ENCODE measurements at regions not wholly inside any gene's neighbourhood (a gene's known extent, or its start where the extent isn't known, plus 50 kb on each side); places are given as distances from the start of the nearest gene placed in this dataset.

DNA sequence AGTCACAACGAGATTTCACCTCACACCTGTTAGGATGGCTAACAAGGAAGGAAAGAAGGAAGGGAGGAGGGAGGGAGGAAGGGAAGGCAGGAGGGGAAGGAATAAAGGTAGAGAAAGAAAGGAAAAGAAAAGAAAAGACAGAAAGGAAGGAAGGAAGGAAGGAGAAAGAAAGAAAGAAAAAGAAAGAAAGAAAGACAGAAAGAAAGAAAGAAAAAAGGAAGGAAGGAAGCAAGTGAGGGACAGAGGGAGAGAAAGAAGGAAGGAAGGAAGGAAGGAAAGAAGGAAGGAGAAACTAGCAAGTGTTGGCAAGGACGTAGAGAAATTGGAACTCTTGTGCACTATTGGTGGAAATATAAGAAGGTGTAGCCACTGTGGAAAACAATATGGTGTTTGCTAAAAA is 52.2 kb downstream of the CCDC185 start:
- no peak for DNase-seq (ENCODE audit: low read depth)

GRCh38 chr1:223453902-223454301 is 60.7 kb downstream of the CCDC185 start:
- DNase-seq (ENCODE audit: low read depth), result no peak

DNA sequence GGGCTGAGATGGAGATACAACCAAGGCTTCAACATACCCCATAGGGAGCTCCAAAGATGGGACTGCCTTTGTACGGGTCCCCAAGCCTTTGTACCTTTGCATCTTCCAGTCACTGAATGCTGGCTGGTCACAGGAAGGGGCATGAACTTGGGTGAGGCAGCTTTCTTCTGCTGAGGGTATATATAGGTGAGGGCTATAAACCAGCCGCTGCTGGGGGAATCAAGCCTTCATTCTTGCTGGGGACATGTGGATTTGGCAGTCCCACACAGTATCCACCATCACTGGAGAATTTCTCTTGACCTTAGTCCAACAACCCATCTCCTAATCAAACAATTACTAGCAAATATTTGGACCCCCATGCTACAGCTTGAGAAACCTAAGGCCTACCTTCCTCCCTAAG is 61.7 kb downstream of the CCDC185 start:
- no peak for DNase-seq (ENCODE audit: low read depth)

DNA sequence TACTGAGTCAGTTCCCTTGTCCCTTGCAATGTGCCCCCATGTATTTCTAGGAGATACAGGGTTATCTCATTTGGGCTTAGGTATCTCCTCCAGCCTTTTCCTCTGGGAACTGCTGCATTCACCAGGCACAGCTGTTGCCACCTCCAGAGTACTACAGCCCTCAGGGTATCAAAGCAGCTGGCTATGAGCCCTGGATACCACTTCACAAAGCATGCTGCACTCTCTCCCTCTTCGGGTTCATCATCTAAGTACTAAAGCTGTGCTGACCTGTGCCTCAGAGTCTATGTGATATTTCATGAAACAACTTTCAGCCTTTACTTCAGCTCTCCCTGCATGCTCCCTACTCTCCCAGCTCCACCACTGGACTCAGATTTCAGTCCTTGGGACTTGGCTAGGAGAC is 62.3 kb downstream of the CCDC185 start:
- DNase-seq (ENCODE audit: low read depth), result no peak

DNA sequence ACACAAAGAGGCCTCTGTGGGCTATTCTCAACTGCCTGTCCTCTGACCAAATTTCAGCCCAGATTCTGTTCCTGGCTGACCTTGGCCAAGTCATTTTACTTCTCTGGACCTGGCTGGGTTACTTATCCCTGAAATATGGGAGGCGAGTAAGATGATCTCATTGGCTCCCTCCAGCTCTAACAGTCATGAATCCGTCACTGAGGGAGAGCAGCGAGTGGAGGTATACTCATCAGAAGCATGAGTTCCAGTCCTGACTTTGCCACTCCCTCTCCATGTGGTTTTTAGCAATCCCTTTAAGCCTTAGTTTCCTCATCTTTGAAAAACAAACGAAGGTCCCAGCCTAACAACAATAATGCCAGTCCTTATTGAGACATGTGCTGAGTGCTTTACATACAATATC is 63.5 kb downstream of the CCDC185 start:
- DNase-seq (ENCODE audit: low read depth), result no peak

GRCh38 chr1:223460566-223461189 is 67.5 kb downstream of the CCDC185 start:
- DNase-seq (ENCODE audit: low read depth), result no peak

- no peak for DNase-seq (ENCODE audit: low read depth)
Measured at GRCh38 chr1:223462047-223462630, 68.9 kb downstream of the CCDC185 start.

GRCh38 chr1:223462866-223463404 is 69.7 kb downstream of the CCDC185 start:
- DNase-seq (ENCODE audit: low read depth), result no peak

- no peak for DNase-seq (ENCODE audit: low read depth)
Measured at GRCh38 chr1:223466151-223466550, 72.9 kb downstream of the CCDC185 start.

DNA sequence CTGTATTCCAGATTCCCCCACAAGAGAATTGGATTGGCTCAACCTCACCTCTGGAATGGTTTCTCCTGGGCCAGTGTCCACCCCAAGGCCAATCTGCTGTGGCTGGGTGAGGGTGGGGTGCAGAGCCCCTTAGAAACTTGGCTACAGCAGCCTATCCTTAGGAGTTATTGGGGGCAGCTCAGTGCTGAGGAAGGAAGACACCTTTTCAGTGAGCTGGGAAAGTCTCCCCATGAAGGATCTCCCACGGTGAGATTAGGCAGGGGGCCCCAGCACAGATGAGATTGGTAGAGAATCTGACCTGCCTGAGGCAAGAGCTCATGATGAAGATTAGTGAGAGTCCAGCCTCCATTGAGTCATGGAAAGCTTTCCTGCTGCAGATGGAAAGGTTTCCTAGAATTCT is 78.4 kb downstream of the CCDC185 start:
- no peak for DNase-seq (ENCODE audit: low read depth)

GRCh38 chr1:223472057-223472456 is 78.8 kb downstream of the CCDC185 start:
- DNase-seq (ENCODE audit: low read depth), result no peak

DNA sequence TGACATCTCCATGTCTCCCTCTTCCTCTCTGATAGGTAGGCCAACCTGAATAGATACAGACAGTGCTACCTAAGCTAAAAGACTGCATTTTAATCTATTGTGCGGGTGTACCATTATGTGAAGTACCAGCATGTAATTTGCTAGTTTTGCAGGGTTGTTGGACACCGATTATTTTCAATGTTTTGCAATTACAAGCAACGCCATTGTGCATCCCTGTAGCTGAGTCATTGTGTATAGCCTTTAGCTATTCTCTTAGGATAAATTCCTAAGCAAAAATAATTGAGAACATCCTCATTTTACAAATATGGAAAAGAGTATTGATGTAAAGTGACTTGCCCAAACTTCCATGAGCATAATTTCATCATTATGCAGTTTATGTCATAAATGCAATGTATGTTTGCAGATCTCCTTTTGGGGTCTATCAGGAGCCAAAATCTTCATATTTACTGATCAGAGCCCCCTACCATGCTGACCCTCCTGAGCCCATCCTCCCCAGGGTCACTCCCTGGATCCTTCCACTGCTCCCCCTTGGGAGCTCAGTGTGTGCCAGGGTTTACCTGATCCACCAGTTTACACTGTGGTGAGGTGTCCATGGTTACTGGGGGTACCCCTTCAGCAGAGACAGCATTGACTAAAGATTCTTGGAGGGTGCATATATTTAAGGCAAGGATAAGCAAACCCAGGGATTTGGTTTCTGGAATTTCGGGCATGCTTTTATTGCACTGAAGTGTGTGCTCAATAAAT is 80.6 kb downstream of the CCDC185 start:
- DNase-seq (ENCODE audit: low read depth), result no peak

DNA sequence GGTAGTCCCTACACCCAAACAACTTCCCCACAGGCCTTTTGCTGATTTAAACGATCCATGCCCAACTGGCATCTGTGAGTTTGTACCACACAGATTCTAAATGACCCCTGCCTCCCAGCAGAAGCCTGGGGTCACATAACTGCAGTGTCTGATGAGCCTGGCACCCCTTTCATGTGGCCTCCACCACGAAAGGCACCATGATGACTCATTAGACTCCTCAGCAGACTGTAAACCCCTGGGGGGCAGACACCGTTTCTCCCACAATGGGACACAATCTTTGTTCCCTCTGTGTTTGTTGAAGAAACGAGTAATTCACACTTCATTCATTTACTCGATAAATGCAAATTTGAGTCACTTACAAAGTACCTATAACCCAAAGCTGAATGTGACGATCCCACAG is 81.6 kb downstream of the CCDC185 start:
- peak; percentile 7 for DNase-seq (ENCODE audit: low read depth)

DNA sequence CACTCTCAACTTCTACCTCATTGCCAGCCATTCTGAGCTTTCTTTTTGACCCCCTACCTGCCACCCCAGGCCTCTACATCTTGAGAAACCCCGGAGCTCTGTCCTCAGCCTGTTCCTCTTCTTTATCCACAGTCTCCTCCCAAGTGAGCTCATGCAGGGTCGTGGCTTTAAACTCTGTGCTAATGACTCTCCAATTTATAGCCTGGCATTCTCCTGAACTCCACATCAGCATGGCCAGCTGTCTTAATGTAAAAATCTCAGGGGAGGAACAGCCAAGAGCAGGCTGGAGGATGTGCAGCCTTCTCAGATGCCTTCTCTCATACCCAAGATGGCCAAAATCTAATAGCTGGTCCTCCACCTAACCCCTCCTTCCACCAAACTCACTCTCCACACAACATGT is 84.2 kb downstream of the CCDC185 start:
- DNase-seq (ENCODE audit: low read depth), result no peak

DNA sequence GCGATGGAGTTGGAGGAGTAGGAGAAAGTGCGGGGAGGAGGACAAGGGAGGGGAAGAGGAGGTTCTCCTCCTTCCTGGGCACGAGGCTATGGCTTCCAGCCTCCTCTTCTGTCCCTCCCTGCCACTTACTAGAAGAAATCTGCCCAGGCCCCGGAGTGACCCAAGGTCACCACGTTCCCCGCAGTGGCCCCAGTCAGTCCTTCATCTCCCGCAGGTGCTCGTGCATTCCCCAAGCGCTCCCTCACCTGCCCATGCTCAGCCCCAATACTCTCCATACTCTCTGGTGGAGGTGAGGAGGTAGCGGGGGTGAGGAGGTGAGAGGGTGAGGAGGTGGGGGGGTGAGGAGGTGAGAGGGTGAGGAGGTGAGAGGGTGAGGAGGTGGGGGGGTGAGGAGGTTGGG is 85.4 kb downstream of the CCDC185 start:
- no peak for DNase-seq (ENCODE audit: low read depth)

DNA sequence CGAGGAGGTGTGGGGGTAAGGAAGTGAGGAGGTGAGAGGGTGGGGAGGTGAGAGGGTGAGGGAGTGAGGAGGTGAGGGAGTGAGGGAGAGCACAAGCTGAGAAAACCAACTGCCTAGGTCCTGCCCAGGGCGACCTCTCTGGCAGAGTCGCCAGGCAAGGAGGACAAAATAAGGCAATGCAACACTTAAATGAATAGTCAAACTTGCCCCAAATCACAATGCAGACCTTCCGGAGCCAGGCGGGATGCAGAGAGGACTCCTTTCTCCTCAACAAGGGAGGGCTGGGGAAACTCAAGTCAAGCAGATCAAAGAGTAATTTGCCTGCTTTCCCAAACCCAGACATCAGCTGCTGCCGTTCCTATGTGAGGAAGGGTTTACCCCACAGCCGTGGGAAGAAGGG is 86.0 kb downstream of the CCDC185 start:
- no peak for DNase-seq (ENCODE audit: low read depth)

- no peak for DNase-seq (ENCODE audit: low read depth)
Measured at GRCh38 chr1:223479718-223480425, 86.7 kb downstream of the CCDC185 start.

DNA sequence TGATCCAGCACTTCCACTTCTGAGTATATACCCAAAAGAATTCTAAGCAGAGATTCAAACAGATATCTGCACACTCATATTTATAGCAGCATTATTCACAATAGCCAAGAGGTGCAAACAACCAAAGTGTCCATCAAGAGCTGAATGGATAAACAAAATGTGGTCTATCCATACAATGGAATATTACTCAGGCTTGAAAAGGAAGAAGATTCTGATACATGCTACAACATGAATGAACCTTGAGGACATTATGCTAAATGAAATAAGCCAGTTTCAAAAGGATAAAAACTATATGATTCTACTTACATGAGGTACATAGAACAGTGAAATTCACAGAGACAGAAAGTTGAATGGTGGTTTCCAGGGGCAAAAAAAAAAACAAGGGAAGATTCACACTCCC is 88.9 kb downstream of the CCDC185 start:
- DNase-seq (ENCODE audit: low read depth), result no peak

- no peak for DNase-seq (ENCODE audit: low read depth)
Measured at GRCh38 chr1:223482766-223483165, 89.6 kb downstream of the CCDC185 start.

GRCh38 chr1:223483511-223483910 is 90.3 kb downstream of the CCDC185 start:
- no peak for DNase-seq (ENCODE audit: low read depth)

DNA sequence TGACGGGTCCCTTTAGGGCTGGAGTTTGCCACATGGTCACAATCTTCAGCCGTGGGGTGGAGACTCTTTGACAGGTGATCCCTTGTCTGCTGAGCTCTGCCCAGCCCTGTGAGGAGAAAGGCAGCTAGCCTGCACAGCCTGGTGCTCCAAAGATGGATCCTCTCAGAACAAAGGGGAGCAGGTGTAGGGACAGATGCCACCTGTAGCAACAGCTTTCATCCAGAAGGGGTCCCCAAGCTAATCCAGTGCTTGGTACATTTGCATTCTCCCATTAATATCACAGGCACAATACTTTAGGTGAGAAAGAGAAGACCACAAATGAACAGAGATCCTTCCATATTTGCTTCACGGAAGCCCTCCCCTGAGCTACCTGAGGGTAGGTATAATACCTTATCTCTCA is 93.2 kb downstream of the CCDC185 start:
- no peak for DNase-seq (ENCODE audit: low read depth)
